ENCODE measurements at regions not wholly inside any gene's neighbourhood (a gene's known extent, or its start where the extent isn't known, plus 50 kb on each side); places are given as distances from the start of the nearest gene placed in this dataset.

DNA sequence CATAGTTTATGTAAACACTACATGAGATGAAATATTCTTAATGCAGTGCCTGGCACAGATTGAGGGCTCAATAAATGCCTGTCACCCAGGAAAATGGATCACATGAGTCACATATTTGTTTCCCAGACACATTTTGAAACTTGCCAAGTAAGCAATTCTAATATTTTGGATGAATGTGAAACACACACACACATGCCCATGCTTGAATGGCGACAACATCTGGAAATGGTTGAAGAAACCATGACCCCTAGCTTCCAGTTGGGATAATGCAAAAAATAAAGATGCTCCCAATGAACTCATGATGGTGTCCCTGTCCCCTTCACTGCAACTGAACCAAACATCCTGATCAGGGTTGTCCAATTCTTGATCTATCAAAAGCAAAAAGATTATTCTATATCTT, 797.3 kb downstream of the XPNPEP1 start:
- TF ChIP-seq RAD21 (IDR thresholded peaks at IDR 0.05) (peak in 1 of 2 donors; percentile 43), SP1 (IDR thresholded peaks at IDR 0.05) (no peak), TAF1 (conservative IDR thresholded peaks at IDR 0.05) (no peak)
- TF ChIP-seq, protein P1, sequence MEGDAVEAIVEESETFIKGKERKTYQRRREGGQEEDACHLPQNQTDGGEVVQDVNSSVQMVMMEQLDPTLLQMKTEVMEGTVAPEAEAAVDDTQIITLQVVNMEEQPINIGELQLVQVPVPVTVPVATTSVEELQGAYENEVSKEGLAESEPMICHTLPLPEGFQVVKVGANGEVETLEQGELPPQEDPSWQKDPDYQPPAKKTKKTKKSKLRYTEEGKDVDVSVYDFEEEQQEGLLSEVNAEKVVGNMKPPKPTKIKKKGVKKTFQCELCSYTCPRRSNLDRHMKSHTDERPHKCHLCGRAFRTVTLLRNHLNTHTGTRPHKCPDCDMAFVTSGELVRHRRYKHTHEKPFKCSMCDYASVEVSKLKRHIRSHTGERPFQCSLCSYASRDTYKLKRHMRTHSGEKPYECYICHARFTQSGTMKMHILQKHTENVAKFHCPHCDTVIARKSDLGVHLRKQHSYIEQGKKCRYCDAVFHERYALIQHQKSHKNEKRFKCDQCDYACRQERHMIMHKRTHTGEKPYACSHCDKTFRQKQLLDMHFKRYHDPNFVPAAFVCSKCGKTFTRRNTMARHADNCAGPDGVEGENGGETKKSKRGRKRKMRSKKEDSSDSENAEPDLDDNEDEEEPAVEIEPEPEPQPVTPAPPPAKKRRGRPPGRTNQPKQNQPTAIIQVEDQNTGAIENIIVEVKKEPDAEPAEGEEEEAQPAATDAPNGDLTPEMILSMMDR (IDR thresholded peaks at IDR 0.05; ENCODE audit: low read depth, low read length, missing input control), result no peak

Data from liver (tissue), 3 donors.